NB4 (cell line): ENCODE measurements at regions not wholly inside any gene's neighbourhood (a gene's known extent, or its start where the extent isn't known, plus 50 kb on each side); places are given as distances from the start of the nearest gene placed in this dataset.

Experiments used
- TF ChIP-seq, protein P1 (sequence below): IDR thresholded peaks from one replicate; pipeline ENCODE4 v1.5.1; 2012; ENCODE audit warnings: low read depth, low read length
- TF ChIP-seq, protein P2 (sequence below): IDR thresholded peaks from 2 replicates; pipeline ENCODE4 v1.6.1; 2011; ENCODE audit warnings: low read depth, low read length

DNA sequence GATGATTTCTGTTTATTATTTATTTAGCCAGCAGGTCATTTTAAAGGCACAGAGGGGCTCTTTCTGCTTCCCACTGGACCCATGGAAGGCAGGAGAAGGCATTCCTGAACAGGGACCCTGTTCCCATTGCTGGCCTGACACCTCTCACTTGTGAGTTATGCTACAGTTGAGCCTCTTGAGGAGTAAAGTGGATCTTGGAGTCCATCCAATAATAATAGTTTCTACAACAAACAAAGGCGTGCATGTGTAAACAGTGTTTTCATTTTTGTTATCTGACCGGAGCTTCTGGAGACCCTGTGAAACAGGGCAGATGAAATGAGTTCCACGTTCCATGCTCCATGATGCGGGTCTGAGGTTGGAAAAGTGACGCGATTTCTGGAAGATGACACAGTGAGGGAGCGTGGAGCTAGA is 127.3 kb upstream of the HABP2 start:
- TF ChIP-seq, protein P1, sequence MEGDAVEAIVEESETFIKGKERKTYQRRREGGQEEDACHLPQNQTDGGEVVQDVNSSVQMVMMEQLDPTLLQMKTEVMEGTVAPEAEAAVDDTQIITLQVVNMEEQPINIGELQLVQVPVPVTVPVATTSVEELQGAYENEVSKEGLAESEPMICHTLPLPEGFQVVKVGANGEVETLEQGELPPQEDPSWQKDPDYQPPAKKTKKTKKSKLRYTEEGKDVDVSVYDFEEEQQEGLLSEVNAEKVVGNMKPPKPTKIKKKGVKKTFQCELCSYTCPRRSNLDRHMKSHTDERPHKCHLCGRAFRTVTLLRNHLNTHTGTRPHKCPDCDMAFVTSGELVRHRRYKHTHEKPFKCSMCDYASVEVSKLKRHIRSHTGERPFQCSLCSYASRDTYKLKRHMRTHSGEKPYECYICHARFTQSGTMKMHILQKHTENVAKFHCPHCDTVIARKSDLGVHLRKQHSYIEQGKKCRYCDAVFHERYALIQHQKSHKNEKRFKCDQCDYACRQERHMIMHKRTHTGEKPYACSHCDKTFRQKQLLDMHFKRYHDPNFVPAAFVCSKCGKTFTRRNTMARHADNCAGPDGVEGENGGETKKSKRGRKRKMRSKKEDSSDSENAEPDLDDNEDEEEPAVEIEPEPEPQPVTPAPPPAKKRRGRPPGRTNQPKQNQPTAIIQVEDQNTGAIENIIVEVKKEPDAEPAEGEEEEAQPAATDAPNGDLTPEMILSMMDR = no peak
- TF ChIP-seq, protein P2, sequence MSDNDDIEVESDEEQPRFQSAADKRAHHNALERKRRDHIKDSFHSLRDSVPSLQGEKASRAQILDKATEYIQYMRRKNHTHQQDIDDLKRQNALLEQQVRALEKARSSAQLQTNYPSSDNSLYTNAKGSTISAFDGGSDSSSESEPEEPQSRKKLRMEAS = no peak
